H9 (cell line): ENCODE measurements at regions not wholly inside any gene's neighbourhood (a gene's known extent, or its start where the extent isn't known, plus 50 kb on each side); places are given as distances from the start of the nearest gene placed in this dataset.

Experiments
- DNase-seq: peaks from one replicate; pipeline ENCODE4 v3.0.0-alpha.2; 2017
- H2AFZ ChIP-seq: one replicate; pipeline ENCODE4 v1.6.1; 2013; ENCODE audit warnings: mild to moderate bottlenecking, low read length, control low read depth, moderate library complexity
- H2AK5ac ChIP-seq: 2 replicates; pipeline ENCODE4 v1.6.1; 2013; ENCODE audit warnings: low read length, control low read depth, mixed read lengths; ENCODE audit not compliant: insufficient read length
- H2BK120ac ChIP-seq: one replicate; pipeline ENCODE4 v1.6.1; 2013; ENCODE audit warnings: low read depth, mild to moderate bottlenecking, low read length, control low read depth, inconsistent platforms; ENCODE audit not compliant: poor library complexity, severe bottlenecking
- H2BK12ac ChIP-seq: 2 replicates; pipeline ENCODE4 v1.6.1; 2013; ENCODE audit warnings: low read length, control low read depth, mixed read lengths, low read depth; ENCODE audit not compliant: insufficient read length
- H2BK15ac ChIP-seq: 2 replicates; pipeline ENCODE4 v1.6.1; 2013; ENCODE audit warnings: low read depth, low read length, control low read depth
- H2BK20ac ChIP-seq: one replicate; pipeline ENCODE4 v1.6.1; 2013; ENCODE audit warnings: low read depth, mild to moderate bottlenecking, low read length, control low read depth, inconsistent platforms; ENCODE audit not compliant: poor library complexity, severe bottlenecking
- H2BK5ac ChIP-seq: 2 replicates; pipeline ENCODE4 v1.6.1; 2013; ENCODE audit warnings: low read length, control low read depth, mixed read lengths; ENCODE audit not compliant: insufficient read length
- H3K14ac ChIP-seq: 2 replicates; pipeline ENCODE4 v1.6.1; 2013; ENCODE audit warnings: low read length, control low read depth; ENCODE audit not compliant: insufficient read depth
- H3K18ac ChIP-seq: 2 replicates; pipeline ENCODE4 v1.6.1; 2013; ENCODE audit warnings: low read depth, mild to moderate bottlenecking, mixed read lengths, low read length, control low read depth; ENCODE audit not compliant: insufficient read length
- H3K23ac ChIP-seq: 2 replicates; pipeline ENCODE4 v1.6.1; 2013; ENCODE audit warnings: low read length, control low read depth, mixed read lengths, low read depth; ENCODE audit not compliant: insufficient read length
- H3K23me2 ChIP-seq: 2 replicates; pipeline ENCODE4 v1.6.1; 2013; ENCODE audit warnings: low read depth, mild to moderate bottlenecking, mixed read lengths, low read length, control low read depth; ENCODE audit not compliant: insufficient read length, poor library complexity, severe bottlenecking
- H3K27ac ChIP-seq: 2 replicates; pipeline ENCODE4 v1.5.1; 2013; ENCODE audit warnings: low read length, control low read depth, mixed read lengths, low read depth; ENCODE audit not compliant: insufficient read length
- H3K27me3 ChIP-seq: 2 replicates; pipeline ENCODE4 v1.6.1; 2013; ENCODE audit warnings: low read length, control low read depth, inconsistent platforms; ENCODE audit not compliant: insufficient read depth
- H3K4ac ChIP-seq: 2 replicates; pipeline ENCODE4 v1.6.1; 2013; ENCODE audit warnings: low read depth, mild to moderate bottlenecking, control low read depth, inconsistent platforms, low read length, moderate library complexity
- H3K4me1 ChIP-seq: 2 replicates; pipeline ENCODE4 v1.6.1; 2013; ENCODE audit warnings: low read length, control low read depth, inconsistent platforms; ENCODE audit not compliant: insufficient read depth
- H3K4me2 ChIP-seq: 2 replicates; pipeline ENCODE4 v1.6.1; 2013; ENCODE audit warnings: low read length, control low read depth, mixed read lengths; ENCODE audit not compliant: insufficient read length, insufficient read depth
- H3K56ac ChIP-seq: 2 replicates; pipeline ENCODE4 v1.6.1; 2013; ENCODE audit warnings: low read depth, mild to moderate bottlenecking, mixed read lengths, low read length, control low read depth; ENCODE audit not compliant: insufficient read length
- H3K79me1 ChIP-seq: 2 replicates; pipeline ENCODE4 v1.6.1; 2013; ENCODE audit warnings: low read depth, mild to moderate bottlenecking, moderate library complexity, low read length, control low read depth, inconsistent platforms; ENCODE audit not compliant: insufficient read depth, poor library complexity, severe bottlenecking
- H3K79me2 ChIP-seq: 2 replicates; pipeline ENCODE4 v1.6.1; 2013; ENCODE audit warnings: low read length, control low read depth, inconsistent platforms; ENCODE audit not compliant: insufficient read depth
- H3K9ac ChIP-seq: 2 replicates; pipeline ENCODE4 v1.6.1; 2013; ENCODE audit warnings: low read length, control low read depth, mixed read lengths; ENCODE audit not compliant: insufficient read length; ENCODE audit errors: extremely low read depth
- H3K9me3 ChIP-seq: one replicate; pipeline ENCODE4 v1.6.1; 2013; ENCODE audit warnings: low read depth, low read length, inconsistent platforms; ENCODE audit not compliant: control insufficient read depth
- H3T11ph ChIP-seq: one replicate; pipeline ENCODE4 v1.6.1; 2013; ENCODE audit warnings: mild to moderate bottlenecking, low read length, control low read depth, inconsistent platforms
- H4K20me1 ChIP-seq: one replicate; pipeline ENCODE4 v1.6.1; 2013; ENCODE audit not compliant: control insufficient read depth, insufficient read length, insufficient read depth
- H4K5ac ChIP-seq: 2 replicates; pipeline ENCODE4 v1.6.1; 2013; ENCODE audit warnings: low read depth, mild to moderate bottlenecking, mixed read lengths, low read length, control low read depth; ENCODE audit not compliant: insufficient read length
- H4K8ac ChIP-seq: replicated peaks from 2 replicates; pipeline ENCODE4 v1.6.1; 2013; ENCODE audit warnings: low read length, control low read depth, mixed read lengths, low read depth; ENCODE audit not compliant: insufficient read length
- H4K91ac ChIP-seq: 2 replicates; pipeline ENCODE4 v1.6.1; 2013; ENCODE audit warnings: low read depth, mild to moderate bottlenecking, moderate library complexity, mixed read lengths, low read length, control low read depth; ENCODE audit not compliant: insufficient read length
- H3K27ac Mint-ChIP-seq, 3 experiments: 2 replicates in 2 of 3; 3 replicates in 1 of 3; pipeline ENCODE4 v1.8.0; 2020 to 2021; ENCODE audit warnings: mixed read lengths in 3 of 3, mild to moderate bottlenecking in 1 of 3, moderate library complexity in 1 of 3
- H3K27me3 Mint-ChIP-seq: 2 replicates; pipeline ENCODE4 v1.8.0; 2021; ENCODE audit warnings: low read depth, mild to moderate bottlenecking, moderate library complexity, mixed read lengths
- H3K36me3 Mint-ChIP-seq, 3 experiments: 2 replicates in 2 of 3; 3 replicates in 1 of 3; pipeline ENCODE4 v1.8.0; 2020 to 2021; ENCODE audit warnings: low read depth in 3 of 3, mixed read lengths in 3 of 3; ENCODE audit not compliant: insufficient read depth in 1 of 3
- H3K4me1 Mint-ChIP-seq, 2 experiments: 2 replicates each; pipeline ENCODE4 v1.8.0; 2020; ENCODE audit warnings: mixed read lengths in 2 of 2
- H3K4me3 Mint-ChIP-seq, 2 experiments: 2 replicates in 1 of 2; 3 replicates in 1 of 2; pipeline ENCODE4 v1.8.0; 2020 to 2021; ENCODE audit warnings: mild to moderate bottlenecking in 2 of 2, mixed read lengths in 2 of 2, moderate library complexity in 1 of 2
- H3K9me3 Mint-ChIP-seq, 2 experiments: 2 replicates in 1 of 2; 3 replicates in 1 of 2; pipeline ENCODE4 v1.8.0; 2020; ENCODE audit warnings: mild to moderate bottlenecking in 2 of 2, mixed read lengths in 2 of 2, moderate library complexity in 1 of 2
- WGBS: extraction: QIAGEN DNeasy Blood & Tissue Kit; methylation state at CpG from one replicate; pipeline ENCODE4 v1.1.7; 2013; ENCODE audit warnings: missing lambda C conversion rate, low lambda C conversion rate, mixed read lengths; ENCODE audit not compliant: insufficient read length; ENCODE audit errors: extremely low coverage; 5-methylcytosine and 5-hydroxymethylcytosine counted together
- TF ChIP-seq, protein P1 (sequence below): fragments of 200-600 bp; sonication (generic); conservative IDR thresholded peaks from 3 replicates; pipeline ENCODE4 v1.8.0; 2021; ENCODE audit warnings: antibody characterized with exemption, mild to moderate bottlenecking

- Mint-ChIP-seq H3K9me3 (no peaks in the 10 kb centered on the region), H3K27me3 (peaks cover 18% of the 10 kb centered on the region), H3K27ac (no peak overlapping the region), H3K4me3 (no peak overlapping the region), H3K4me1 (no peaks in the 10 kb centered on the region), H3K36me3 (no peaks in the 10 kb centered on the region)
- DNase-seq, result no peak
- Histone ChIP-seq H4K91ac (no peak overlapping the region), H3K4me2 (no peak overlapping the region), H3K18ac (no peak overlapping the region), H3K4ac (no peak overlapping the region), H3K79me2 (no peaks in the 10 kb centered on the region), H2BK120ac (no peak overlapping the region), H2AFZ (no peak overlapping the region), H3K14ac (no peak overlapping the region), H3K56ac (no peak overlapping the region), H3K79me1 (no peaks in the 10 kb centered on the region), H4K8ac (no peak overlapping the region), H2BK12ac (no peak overlapping the region), H3K4me1 (no peaks in the 10 kb centered on the region), H3K9ac (no peak overlapping the region), H2BK15ac (no peak overlapping the region), H3K23me2 (no peaks in the 10 kb centered on the region), H2BK5ac (no peak overlapping the region), H2AK5ac (no peak overlapping the region), H3K27ac (no peak overlapping the region), H4K20me1 (no peaks in the 10 kb centered on the region), H3K9me3 (no peaks in the 10 kb centered on the region), H3K23ac (no peak overlapping the region), H3K27me3 (no peaks in the 10 kb centered on the region), H2BK20ac (no peak overlapping the region), H3T11ph (no peak overlapping the region), H4K5ac (no peak overlapping the region)
- no CpG with 5 or more reads among the region's 4 CpGs for WGBS
- TF ChIP-seq, protein P1, sequence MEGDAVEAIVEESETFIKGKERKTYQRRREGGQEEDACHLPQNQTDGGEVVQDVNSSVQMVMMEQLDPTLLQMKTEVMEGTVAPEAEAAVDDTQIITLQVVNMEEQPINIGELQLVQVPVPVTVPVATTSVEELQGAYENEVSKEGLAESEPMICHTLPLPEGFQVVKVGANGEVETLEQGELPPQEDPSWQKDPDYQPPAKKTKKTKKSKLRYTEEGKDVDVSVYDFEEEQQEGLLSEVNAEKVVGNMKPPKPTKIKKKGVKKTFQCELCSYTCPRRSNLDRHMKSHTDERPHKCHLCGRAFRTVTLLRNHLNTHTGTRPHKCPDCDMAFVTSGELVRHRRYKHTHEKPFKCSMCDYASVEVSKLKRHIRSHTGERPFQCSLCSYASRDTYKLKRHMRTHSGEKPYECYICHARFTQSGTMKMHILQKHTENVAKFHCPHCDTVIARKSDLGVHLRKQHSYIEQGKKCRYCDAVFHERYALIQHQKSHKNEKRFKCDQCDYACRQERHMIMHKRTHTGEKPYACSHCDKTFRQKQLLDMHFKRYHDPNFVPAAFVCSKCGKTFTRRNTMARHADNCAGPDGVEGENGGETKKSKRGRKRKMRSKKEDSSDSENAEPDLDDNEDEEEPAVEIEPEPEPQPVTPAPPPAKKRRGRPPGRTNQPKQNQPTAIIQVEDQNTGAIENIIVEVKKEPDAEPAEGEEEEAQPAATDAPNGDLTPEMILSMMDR, result no peak
Measured at GRCh38 chr16:6827267-6827666, 505.4 kb upstream of the RBFOX1 start.
